HG02798 (cell line): ENCODE measurements at regions not wholly inside any gene's neighbourhood (a gene's known extent, or its start where the extent isn't known, plus 50 kb on each side); places are given as distances from the start of the nearest gene placed in this dataset.

Experiments
- ATAC-seq: cut with Tn5 transposase; IDR thresholded peaks from one replicate; pipeline ENCODE4 v1.9.1; 2021; ENCODE audit warnings: mild to moderate bottlenecking; ENCODE audit not compliant: unreplicated experiment, poor library complexity

DNA sequence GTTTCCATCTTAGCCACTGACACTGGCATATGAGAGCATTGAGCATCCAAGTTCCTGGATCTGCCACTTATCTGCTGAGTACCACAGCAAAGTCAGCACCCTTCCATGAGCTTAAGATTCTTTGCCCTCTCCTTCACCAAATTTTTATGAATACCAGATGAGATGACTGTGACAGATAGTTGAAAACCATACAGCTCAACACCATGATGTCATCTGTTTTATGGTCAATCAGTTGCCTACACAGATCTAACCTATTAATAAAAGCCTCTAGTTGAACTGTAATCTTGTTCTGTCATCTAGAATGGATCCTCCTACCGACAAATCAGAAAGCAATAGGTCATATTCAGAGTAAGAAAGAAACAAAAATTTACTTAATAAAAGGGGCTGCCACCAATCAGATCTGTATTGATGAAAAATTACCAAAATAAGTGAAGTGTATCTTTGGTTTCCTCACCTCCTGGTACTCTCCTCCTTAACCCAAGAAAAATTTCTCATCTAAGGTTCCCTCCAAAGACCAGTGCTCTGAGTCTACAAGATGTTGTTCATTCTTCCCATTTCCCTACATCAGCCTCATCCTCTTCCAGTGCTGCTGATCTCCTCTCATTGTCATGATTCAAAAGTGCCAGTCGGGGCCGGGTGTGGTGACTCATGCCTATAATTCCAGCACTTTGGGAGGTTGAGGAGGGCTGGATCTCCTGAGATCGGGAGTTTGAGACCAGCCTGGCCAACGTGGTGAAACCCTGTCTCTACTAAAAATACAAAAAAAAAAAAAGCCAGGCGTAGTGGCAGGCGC is 138.8 kb upstream of the CTTNBP2NL start:
- no peak for ATAC-seq

DNA sequence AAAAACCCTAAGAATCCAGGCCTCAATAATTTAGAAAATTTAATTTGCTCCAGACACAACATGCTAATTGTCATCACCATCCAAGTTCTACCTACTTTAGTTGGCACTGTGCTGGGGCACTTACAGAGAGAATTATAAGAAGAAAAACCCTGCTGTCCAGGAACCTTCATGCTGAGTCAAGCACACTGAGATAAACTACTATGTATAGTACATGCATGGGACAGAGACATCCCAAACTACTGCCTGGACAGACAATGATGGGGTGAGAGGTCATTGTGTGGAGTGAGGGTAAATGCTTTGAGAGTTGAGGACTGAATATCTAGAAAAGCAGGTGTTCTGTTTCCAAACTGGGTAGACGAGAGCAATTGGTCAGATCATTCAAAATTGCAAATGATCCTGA is 135.3 kb upstream of the CTTNBP2NL start:
- no peak for ATAC-seq

DNA sequence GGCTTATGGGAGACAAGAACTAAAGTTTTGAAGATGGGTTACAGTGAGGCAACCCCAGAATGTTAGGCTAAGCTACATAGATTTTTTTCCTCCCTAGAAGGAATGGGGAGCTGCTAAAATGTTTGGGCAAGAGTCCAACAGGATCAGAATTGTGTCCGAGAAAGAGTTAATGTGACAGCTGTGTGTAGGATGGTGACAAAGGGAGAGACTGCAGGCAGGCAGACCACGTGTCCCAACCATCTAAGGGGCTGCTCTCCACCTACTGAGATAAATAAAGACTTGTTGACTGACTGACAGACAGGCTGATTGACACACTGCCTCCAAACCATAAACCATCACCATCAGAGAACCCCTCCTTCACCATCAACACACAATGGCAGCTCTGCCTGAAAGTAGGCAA is 133.7 kb upstream of the CTTNBP2NL start:
- ATAC-seq, result no peak

DNA sequence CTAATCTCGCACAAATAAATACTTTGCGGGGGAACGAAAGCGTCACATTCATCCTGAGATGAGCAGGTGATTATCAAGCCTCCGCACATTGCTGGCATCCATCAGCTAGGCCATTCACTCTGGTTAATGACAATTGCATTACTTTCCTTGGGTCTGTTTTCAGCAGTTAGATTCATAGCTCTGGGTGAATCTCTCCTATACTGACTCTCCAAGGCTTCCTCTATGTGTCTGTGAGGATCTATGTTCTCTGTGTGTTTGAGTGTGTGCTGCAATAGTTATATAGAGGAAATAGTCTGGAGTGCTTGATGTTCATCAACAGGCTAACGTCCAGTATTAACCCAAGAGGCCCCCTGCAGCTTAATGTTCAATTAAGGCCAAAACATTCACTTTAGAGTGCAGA is 133.0 kb upstream of the CTTNBP2NL start:
- ATAC-seq, result no peak

DNA sequence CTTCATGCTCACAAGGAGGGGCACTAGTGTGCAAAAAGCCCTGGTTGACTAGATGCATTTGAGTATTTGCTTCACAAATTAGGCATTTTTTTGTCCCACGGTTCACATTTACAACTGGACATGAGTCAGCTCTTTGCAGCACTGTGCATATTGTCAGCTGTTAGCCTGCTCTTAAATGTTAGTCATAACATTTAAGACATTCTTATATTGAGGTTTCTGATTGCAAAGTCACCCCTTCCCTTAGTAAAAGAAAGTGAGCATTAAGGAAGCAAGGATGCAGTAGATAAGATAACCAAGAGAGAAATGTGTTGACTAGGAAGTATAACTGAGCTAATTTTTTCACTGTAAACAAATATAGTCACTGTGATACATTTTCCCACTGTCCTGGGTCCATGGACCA is 132.6 kb upstream of the CTTNBP2NL start:
- no peak for ATAC-seq

DNA sequence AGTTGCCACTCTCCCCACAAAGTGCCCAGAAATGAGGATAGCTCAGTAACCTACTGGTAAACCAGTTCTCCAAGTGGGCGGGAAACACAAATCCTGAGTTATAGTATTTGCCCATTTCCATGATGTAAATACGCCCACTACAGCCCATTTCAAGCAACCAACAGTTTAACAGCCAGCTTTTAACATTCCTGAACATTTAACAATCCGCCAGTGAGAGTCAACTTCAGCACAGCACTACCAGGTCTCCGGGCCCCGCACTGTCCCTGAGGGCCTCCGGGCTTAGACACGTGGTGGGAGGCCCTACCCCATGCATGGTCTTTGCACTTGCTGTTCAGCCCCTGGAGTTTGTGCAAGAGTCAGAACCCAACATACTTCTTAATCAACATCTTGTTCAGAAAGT is 132.0 kb upstream of the CTTNBP2NL start:
- no peak for ATAC-seq

DNA sequence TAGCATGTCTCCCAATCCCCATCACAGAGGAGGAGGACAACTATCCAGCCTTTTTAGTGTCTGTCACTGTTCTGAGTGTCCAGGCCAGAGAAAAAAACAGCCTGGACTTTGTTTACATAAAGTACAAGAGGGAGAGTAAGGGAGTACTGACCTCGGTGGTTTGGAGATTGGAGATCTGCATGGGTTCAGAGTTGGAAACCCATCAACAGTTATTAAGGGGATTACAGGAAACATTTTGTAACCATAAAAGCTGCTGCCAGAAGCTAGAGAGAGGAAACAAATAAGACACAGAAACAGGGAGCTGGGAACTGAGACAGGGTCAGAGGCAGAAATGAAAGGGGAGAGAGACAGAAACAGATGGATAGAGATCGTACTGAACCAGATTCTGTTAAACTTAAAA is 131.5 kb upstream of the CTTNBP2NL start:
- no peak for ATAC-seq

DNA sequence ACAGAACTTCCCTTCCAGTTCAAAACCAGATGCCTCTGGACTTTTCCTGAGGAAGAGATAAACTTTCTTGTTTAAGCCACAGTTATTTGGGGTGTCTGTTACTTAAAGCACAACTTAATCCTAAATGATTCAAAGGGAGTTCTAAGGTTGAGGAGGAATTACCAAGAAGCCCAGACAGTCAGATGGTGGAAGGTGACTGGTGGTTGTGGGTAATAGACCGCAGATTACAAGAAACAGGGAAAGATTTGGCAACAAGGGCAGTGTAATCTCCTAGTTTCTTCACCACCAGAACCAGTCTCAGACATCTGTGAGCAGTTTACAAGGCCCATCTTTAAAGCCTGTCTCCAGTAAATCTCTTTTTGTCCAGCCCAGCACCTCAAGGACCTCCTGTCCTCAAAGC is 130.1 kb upstream of the CTTNBP2NL start:
- ATAC-seq, result no peak

DNA sequence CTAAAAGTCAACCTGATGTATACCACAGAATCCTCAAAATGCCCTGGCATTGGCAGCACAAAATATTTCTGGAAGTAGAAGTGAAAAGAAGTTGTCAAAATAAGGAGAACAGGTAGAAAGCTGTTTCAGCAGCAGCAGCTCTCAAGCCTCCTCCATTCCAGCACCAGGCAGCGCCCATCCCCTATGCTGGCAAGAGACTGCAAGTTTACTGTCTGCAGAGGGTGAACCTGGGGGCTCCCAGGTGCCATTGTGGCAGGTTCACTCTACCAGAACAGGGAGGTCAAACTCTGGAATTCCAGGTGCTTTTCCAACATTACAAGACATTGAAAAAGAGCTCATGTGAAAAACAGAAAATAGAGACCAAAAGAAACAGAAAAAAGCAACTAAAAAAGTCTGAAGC is 128.8 kb upstream of the CTTNBP2NL start:
- ATAC-seq, result no peak

DNA sequence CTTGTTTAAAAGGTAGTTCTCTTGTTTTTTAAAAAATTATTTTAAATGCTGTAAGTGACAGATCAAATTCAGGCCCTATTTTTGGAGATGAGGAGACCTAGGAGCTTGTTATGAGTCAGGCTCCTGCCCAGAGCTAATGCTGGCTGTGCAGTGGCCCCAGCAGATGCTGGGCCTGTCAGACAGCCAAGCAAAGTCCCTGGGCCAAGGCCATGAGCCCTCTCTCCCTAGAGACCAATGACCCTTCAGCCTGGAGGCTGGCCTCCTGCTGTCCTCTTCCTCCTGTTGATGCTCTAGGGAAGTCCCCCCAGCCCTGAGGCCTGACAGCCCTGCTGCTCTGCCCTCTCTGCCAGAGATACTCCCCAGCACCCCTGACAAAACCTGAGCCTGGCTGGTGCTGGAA is 128.1 kb upstream of the CTTNBP2NL start:
- no peak for ATAC-seq

DNA sequence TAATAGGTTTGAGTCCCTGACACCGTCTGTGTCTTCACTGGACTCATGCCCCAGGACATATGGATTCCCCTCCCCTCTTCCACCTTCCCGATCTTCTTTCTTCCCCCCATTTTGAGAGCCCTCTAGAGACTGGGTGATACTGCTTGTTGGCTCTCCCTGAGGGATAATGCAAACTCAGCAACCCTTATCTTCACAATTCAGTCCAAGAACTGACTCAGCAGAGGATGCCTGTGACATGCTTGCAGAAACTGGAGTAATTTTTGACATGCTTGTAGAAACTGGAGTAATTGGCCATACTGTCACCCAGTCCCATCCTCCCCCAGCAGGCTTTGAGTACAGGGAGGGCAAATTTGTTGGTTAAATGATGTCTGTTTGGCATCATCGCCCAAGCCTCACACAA is 127.6 kb upstream of the CTTNBP2NL start:
- ATAC-seq, result no peak

DNA sequence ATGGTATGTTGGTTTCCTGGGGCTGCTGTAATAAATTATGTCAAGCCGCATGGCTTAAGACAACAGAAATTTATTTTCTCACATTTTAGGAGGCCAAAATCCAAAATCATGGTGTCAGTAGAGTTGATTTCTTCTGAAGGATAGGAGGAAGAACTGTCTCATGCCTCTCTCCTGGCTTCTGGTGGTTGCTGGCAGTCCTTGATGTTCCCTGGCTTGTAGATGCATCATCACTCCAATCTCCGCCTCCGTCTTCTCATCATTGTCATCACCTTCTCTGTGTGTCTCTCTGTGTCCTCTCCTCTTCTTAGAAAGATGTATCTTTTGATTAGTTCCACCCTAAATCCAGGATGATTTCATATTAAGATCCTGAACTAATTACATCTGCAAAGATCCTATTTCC is 124.7 kb upstream of the CTTNBP2NL start:
- ATAC-seq, result no peak

DNA sequence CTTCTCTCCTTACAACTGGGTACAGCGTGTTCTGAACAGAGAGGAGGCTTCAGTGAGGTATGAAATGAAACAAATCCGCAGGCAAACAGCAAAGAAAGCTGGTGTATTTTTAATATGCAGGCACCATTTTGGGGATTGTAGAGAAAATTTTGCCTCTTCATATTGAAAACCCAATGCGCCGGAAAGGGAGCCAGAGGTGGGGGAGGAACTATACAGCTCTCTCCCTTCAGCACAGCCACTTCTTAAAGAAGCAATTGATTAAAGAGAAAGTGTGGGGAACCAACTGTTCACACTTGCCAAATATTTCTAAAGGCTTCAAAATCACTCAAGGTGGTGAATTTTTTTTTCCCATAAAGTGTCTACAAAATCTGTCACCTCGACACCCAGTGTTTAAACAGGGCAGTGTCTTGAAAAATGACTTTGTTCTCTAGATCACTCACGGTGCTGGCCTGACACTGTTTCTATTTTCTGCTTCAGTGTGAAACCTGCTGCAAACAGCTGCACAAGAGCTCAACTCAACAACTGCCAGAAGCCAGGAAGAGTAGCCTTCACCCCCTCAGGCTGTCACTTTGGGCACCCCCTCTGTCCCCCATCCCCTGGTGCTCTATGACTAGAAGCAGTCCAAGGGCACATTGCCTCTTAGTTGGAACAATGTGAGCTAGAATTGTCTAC is 123.8 kb upstream of the CTTNBP2NL start:
- ATAC-seq, result no peak

DNA sequence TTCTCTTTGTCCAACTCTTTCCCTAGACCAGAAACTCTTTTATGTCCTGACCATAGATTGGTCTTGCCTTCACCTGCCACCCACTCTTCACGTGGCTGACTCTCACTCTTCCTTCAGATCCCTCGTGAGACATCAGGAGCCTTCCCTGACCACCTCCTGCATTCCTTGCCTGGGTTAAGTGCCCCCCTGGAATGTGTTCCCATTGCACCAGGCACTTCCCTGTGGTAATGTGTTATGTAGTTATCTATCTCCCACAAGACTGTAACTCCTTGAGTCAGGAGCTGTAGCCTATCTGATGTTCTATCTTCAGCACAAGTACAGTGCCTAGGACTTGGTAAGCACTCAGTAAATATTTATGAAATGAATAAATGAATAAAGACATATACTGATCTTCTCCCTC is 111.2 kb upstream of the CTTNBP2NL start:
- no peak for ATAC-seq

DNA sequence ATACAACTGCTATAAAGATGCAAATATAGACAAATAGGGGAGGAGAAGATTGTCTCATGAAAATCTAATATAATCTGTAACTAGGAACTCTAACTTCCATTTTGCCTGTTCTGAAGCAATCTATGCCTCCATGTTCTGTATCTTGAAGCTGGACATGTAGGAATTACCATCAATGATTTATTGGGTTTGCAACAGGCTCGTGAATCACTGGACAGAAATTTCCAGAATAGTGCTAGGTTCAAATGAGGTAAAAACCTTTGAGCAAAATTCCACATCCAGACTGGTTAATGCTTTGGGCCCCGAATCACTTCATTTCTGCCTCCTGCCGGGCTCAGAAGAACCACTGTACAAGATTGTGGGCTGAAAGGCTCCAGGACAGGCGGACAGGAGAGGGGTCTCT is 110.7 kb upstream of the CTTNBP2NL start:
- ATAC-seq, result no peak

DNA sequence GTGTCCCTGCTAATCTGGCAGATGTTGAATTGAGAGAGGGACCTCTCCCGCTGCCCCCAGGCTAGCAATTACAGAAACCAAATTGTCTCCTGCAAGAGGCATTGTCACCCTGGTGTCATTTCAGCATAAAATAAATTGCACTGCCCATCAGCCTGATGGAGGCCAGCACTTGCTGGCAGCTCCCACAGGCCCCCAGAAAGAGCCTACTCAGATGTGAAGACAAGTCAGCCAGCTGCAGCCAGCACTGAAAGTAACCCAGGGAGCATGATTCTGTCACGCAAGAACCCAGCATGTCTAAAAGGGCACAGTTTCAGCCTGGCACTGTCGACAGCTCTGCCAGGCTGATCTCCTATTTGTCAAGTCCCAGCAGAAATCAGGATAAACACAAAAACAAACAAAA is 110.3 kb upstream of the CTTNBP2NL start:
- ATAC-seq, result no peak

DNA sequence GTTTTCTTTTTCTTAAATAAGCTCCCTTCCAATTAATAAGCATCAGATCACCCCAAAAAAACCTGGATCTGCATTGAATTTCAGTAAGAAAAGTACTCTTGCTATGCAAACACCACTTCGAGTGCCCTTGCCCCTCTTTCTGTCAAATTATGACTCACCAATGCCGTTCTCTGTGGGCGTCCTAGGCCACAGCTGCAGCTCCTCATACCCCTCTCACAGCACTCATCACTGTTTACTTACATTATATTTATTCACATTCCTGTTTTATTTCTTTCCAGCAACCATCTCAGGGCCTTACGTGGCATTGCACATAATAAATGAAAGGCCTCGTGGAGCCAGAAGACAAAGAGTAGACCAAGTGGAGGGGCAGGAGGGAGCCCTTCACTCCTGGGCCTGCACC is 99.1 kb upstream of the CTTNBP2NL start:
- no peak for ATAC-seq

DNA sequence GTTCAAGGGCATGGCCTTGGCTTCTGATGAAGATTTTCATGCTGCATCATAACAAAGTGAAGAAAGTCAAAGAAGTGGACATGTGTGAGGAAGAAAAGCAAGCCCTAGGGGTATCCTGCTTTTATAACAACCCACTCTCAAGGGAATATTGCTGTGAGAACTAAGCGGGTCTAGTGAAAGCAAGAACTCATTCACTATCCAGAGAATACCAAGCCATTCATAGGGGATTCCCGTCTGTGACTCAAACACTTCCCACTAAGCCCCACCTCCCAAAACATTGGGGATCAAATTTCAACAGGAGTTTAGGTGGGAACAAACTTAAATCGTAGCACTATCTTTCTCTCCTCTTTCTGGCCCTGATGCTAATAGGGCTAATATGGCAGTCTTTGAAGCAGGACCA is 98.5 kb upstream of the CTTNBP2NL start:
- no peak for ATAC-seq

DNA sequence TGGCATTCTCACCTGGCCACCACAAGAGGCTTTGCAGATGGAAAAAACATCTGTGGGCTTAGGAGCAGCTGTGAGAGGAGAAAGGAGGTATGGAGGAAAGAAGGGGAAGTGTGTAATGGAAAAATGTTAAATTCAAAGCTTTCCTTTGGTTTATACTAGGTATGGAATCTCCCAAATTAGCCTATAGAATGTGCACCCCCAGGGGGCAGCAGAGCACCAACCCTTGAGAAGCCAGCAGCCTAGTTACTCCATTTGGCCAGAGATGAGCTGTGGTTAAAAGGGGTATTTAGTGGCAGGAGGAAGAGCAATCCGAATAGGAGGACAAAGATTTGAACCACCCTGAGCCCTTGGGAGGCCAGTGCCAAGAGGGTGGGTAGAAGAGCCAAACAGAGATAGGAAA is 97.5 kb upstream of the CTTNBP2NL start:
- ATAC-seq, result no peak

DNA sequence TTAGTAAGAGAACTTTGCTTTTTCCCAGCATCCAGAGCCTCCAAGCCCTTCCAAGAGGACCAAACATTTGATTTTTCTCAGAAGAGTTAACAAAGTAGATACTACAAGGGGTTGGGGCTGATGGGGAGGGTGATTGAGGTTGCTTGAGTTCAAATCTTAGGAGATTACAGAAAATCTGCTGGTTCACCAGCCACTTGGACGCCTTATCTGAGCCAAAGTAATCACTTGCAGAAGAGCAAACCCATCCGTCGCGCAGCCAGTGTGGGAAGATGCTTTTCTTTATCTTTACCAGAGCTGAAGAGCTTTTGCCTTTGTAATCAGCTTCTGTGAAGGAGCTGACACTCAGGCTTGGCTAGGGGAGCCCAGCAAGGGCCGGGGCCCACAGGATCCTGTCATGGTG is 91.9 kb upstream of the CTTNBP2NL start:
- ATAC-seq, result no peak

DNA sequence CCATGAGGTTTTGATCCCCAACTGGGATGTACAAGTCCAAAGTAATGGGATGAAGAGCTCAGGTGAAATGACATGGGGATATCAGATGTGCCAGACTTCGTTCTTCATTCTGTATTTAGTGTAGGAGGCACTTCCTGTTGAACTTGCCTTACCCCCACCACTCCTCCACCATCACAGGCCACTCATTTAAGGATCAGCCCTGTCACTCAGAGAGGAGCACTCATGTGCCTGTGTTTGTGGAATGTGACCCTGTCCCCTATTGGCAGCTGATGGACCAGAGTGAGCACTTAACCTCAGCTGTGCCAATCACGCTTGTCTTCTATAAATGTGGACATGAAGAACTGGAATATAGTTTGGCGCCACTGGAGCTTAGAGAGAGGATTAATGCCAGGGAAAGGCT is 91.4 kb upstream of the CTTNBP2NL start:
- no peak for ATAC-seq

DNA sequence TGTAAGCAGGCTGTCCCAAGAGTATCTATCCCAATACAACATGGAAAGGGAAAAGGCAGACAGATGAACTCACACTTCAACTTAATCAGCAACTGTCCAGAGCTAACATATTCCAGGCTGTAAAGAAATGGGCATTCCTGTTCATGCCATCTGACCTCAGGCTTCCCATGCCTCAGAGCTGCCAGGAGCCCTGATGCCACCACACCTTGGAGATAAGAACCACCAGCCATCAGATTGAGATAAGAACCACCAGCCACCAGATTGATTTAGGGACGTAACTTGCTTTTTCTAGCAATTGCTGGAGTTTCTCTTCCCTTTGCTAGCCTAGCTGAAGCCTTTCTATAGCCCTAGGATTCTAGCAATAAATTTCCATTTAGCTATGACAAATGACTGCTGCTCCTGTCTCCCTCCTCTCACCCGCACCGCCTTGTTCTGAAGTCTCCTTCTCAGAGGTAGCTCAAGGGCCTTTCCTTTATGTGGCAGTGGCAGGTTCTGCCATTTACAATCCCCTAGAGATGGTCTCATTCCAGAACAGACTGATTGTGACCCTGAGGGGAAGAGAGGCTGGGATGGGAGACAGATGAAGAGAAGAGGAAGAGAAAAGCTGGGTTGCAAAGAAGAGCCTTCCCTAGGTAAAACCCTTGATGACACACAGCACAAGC is 88.0 kb upstream of the CTTNBP2NL start:
- no peak for ATAC-seq
